ENCODE measurements at regions not wholly inside any gene's neighbourhood (a gene's known extent, or its start where the extent isn't known, plus 50 kb on each side); places are given as distances from the start of the nearest gene placed in this dataset.

DNA sequence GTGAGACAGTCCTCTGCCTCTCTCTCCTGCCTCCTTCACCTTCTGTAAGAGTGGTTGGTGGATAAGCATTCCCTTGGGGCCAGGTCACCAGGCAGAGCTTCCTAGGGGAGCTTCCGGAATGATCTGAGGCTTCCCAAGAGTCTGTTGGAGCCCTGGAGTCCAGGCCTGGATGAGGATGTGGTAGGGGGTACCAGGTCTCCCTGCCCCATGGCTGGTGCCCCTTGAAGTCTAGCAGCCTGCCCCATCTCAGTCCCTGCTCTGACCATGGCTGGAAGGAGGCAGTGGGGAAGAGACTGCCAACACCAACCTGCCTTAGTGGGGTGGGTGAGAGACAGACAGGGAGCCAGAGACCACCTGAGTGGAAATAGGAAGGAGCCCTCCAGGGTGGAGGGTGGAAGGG lies 1316.9 kb downstream of the UQCRFS1 start:
- no TSS peak for BruUV-seq (replicated peaks)
- no peaks in the 10 kb centered on the region for H3K4me1 ChIP-seq (ENCODE audit: insufficient read depth, low read length, poor library complexity, severe bottlenecking)
- ChIA-PET POLR2A (ENCODE audit: low non-redundant PET) (no interaction called here), CTCF (no interaction called here)
- H3K27ac ChIP-seq (ENCODE audit: low read depth, low read length, poor library complexity, severe bottlenecking) = no peak overlapping the region
- no peak for TF ChIP-seq EZH2 (IDR thresholded peaks at IDR 0.05; ENCODE audit: borderline replicate concordance, low read depth, low read length, poor library complexity, severe bottlenecking)
- TF ChIP-seq, protein P1, sequence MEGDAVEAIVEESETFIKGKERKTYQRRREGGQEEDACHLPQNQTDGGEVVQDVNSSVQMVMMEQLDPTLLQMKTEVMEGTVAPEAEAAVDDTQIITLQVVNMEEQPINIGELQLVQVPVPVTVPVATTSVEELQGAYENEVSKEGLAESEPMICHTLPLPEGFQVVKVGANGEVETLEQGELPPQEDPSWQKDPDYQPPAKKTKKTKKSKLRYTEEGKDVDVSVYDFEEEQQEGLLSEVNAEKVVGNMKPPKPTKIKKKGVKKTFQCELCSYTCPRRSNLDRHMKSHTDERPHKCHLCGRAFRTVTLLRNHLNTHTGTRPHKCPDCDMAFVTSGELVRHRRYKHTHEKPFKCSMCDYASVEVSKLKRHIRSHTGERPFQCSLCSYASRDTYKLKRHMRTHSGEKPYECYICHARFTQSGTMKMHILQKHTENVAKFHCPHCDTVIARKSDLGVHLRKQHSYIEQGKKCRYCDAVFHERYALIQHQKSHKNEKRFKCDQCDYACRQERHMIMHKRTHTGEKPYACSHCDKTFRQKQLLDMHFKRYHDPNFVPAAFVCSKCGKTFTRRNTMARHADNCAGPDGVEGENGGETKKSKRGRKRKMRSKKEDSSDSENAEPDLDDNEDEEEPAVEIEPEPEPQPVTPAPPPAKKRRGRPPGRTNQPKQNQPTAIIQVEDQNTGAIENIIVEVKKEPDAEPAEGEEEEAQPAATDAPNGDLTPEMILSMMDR (conservative IDR thresholded peaks at IDR 0.05; ENCODE audit: low read depth, low read length) = no peak
- no peak for DNase-seq (ENCODE audit: low spot score)
- H3K27me3 ChIP-seq (replicated peaks; ENCODE audit: insufficient read depth, low read depth, low read length, poor library complexity) = no peaks in the 10 kb centered on the region
- no peak overlapping the region for H3K4me3 ChIP-seq (ENCODE audit: low read depth, low read length, poor library complexity, severe bottlenecking)
- H3K36me3 ChIP-seq (ENCODE audit: insufficient read depth, low read length, poor library complexity, severe bottlenecking) = no peaks in the 10 kb centered on the region
- intact Hi-C loops (cut with micrococcal nuclease; ENCODE audit: unreplicated experiment) = no loop called here
- H3K9me3 ChIP-seq (ENCODE audit: low read depth, low read length, poor library complexity, severe bottlenecking) = peaks cover 23% of the 10 kb centered on the region

DNA sequence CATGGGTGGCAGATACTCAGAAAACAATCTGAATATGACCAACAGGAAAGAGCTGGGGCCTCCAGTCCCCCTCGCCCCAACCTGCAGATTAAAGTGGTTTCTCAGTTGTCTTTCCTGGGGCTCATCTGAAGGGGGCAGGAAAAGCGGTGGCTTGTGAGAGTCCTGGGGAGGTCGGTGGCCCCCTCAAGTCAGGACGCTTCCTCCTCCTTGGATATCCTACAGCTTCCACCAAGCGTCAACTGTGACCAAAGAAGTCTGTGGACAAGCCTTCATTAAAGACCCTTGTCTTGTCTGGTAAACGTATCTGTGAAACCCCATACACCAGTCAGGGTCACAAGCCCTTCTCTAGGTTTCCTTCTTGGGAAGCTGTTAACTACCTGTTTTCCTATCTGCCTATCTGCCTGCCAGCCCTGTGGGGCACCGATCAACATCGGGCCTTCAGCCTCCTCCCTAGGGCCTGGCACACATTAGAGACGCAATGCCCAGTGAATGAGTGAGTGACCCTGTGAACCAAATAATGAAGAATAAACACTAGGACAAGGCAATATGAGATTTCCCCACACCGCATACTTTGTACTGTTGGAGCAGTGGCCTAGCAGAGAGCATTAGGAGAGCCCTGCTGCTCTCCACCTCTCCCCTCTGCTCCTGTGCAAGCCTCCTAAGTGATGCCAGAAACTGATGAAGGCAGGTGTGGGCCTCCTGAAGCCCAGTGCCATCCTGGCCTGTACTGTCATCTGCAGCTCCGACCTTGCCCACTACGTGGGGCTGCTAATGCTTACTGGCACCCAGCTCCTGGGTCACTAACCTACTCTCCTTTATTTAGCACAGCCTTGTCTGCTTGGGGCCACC lies 1317.8 kb downstream of the UQCRFS1 start:
- no TSS peak for BruUV-seq (replicated peaks)
- TF ChIP-seq, protein P1 (conservative IDR thresholded peaks at IDR 0.05; ENCODE audit: low read depth, low read length) = no peak
- no peak for TF ChIP-seq EZH2 (IDR thresholded peaks at IDR 0.05; ENCODE audit: borderline replicate concordance, low read depth, low read length, poor library complexity, severe bottlenecking)
- no peak overlapping the region for H3K27ac ChIP-seq (ENCODE audit: low read depth, low read length, poor library complexity, severe bottlenecking)
- no peak for DNase-seq (ENCODE audit: low spot score)
- H3K4me1 ChIP-seq (ENCODE audit: insufficient read depth, low read length, poor library complexity, severe bottlenecking) = no peaks in the 10 kb centered on the region
- peaks cover 17% of the 10 kb centered on the region for H3K9me3 ChIP-seq (ENCODE audit: low read depth, low read length, poor library complexity, severe bottlenecking)
- H3K36me3 ChIP-seq (ENCODE audit: insufficient read depth, low read length, poor library complexity, severe bottlenecking) = no peaks in the 10 kb centered on the region
- no peaks in the 10 kb centered on the region for H3K27me3 ChIP-seq (replicated peaks; ENCODE audit: insufficient read depth, low read depth, low read length, poor library complexity)
- intact Hi-C loops (cut with micrococcal nuclease; ENCODE audit: unreplicated experiment) = no loop called here
- ChIA-PET POLR2A (ENCODE audit: low non-redundant PET) (no interaction called here), CTCF (no interaction called here)
- H3K4me3 ChIP-seq (ENCODE audit: low read depth, low read length, poor library complexity, severe bottlenecking) = no peak overlapping the region

DNA sequence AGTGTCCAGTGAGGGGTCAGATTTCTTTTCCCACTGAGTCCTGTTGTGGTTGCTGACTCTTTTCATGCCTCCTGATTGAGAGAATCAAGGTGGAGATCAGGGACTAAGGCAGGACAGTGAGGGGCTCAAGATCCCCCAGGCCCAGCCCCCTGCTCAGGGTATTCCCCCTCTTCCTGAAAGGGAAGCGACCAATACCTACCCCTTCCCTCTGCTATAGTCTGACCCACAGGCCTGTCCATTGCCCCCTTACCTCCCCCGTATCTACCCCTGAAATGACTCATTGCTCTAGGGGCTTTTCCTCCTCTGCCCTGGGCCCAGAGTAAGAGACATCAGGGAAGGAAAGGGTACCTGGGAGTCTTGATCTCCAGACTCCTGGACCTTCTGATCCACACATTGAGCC lies 1320.5 kb downstream of the UQCRFS1 start:
- BruUV-seq (replicated peaks) = no TSS peak
- Histone ChIP-seq H3K4me3 (ENCODE audit: low read depth, low read length, poor library complexity, severe bottlenecking) (no peak overlapping the region), H3K36me3 (ENCODE audit: insufficient read depth, low read length, poor library complexity, severe bottlenecking) (no peaks in the 10 kb centered on the region), H3K4me1 (ENCODE audit: insufficient read depth, low read length, poor library complexity, severe bottlenecking) (no peaks in the 10 kb centered on the region), H3K27me3 (replicated peaks; ENCODE audit: insufficient read depth, low read depth, low read length, poor library complexity) (no peaks in the 10 kb centered on the region), H3K9me3 (ENCODE audit: low read depth, low read length, poor library complexity, severe bottlenecking) (peaks cover 32% of the 10 kb centered on the region), H3K27ac (ENCODE audit: low read depth, low read length, poor library complexity, severe bottlenecking) (no peak overlapping the region)
- DNase-seq (ENCODE audit: low spot score) = no peak
- intact Hi-C loops (cut with micrococcal nuclease; ENCODE audit: unreplicated experiment) = no loop called here
- ChIA-PET POLR2A (ENCODE audit: low non-redundant PET) (no interaction called here), CTCF (no interaction called here)
- TF ChIP-seq, protein P1 (conservative IDR thresholded peaks at IDR 0.05; ENCODE audit: low read depth, low read length) = no peak
- TF ChIP-seq EZH2 (IDR thresholded peaks at IDR 0.05; ENCODE audit: borderline replicate concordance, low read depth, low read length, poor library complexity, severe bottlenecking) = no peak
